HG03432 (cell line): ENCODE measurements at regions not wholly inside any gene's neighbourhood (a gene's known extent, or its start where the extent isn't known, plus 50 kb on each side); places are given as distances from the start of the nearest gene placed in this dataset.

Experiments
- ATAC-seq: cut with Tn5 transposase; IDR thresholded peaks from one replicate; pipeline ENCODE4 v1.9.1; 2021; ENCODE audit warnings: mild to moderate bottlenecking, moderate library complexity; ENCODE audit not compliant: unreplicated experiment

- ATAC-seq = no peak
Observed at GRCh38 chr9:30944225-30944569, 1440.2 kb upstream of the ACO1 start.

GRCh38 chr9:30944741-30945280, 1439.6 kb upstream of the ACO1 start:
- no peak for ATAC-seq

GRCh38 chr9:30964332-30964731, 1420.1 kb upstream of the ACO1 start:
- no peak for ATAC-seq

GRCh38 chr9:30967476-30967875, 1417.0 kb upstream of the ACO1 start:
- ATAC-seq = peak; percentile 49

- ATAC-seq = no peak
Observed at GRCh38 chr9:30970186-30970585, 1414.3 kb upstream of the ACO1 start.

- ATAC-seq = no peak
Observed at GRCh38 chr9:30970812-30971211, 1413.6 kb upstream of the ACO1 start.

- ATAC-seq = no peak
Observed at GRCh38 chr9:30972654-30973053, 1411.8 kb upstream of the ACO1 start.

- no peak for ATAC-seq
Observed at GRCh38 chr9:30977965-30978364, 1406.5 kb upstream of the ACO1 start.

- ATAC-seq = no peak
Observed at GRCh38 chr9:30982301-30982700, 1402.1 kb upstream of the ACO1 start.

- no peak for ATAC-seq
Observed at GRCh38 chr9:30995956-30996738, 1388.3 kb upstream of the ACO1 start.

GRCh38 chr9:30996761-30997160, 1387.7 kb upstream of the ACO1 start:
- ATAC-seq = no peak

GRCh38 chr9:30997291-30997690, 1387.2 kb upstream of the ACO1 start:
- no peak for ATAC-seq

GRCh38 chr9:31005086-31005665, 1379.3 kb upstream of the ACO1 start:
- ATAC-seq = no peak

GRCh38 chr9:31013371-31013770, 1371.1 kb upstream of the ACO1 start:
- no peak for ATAC-seq

GRCh38 chr9:31023847-31024246, 1360.6 kb upstream of the ACO1 start:
- no peak for ATAC-seq

GRCh38 chr9:31027678-31028077, 1356.8 kb upstream of the ACO1 start:
- ATAC-seq = no peak

- no peak for ATAC-seq
Observed at GRCh38 chr9:31028137-31028536, 1356.3 kb upstream of the ACO1 start.

GRCh38 chr9:31030741-31031202, 1353.7 kb upstream of the ACO1 start:
- no peak for ATAC-seq

- no peak for ATAC-seq
Observed at GRCh38 chr9:31032206-31032605, 1352.2 kb upstream of the ACO1 start.

GRCh38 chr9:31034311-31034710, 1350.1 kb upstream of the ACO1 start:
- ATAC-seq = no peak

- ATAC-seq = no peak
Observed at GRCh38 chr9:31040564-31040963, 1343.9 kb upstream of the ACO1 start.

GRCh38 chr9:31045810-31046209, 1338.6 kb upstream of the ACO1 start:
- no peak for ATAC-seq
